ENCODE measurements at regions not wholly inside any gene's neighbourhood (a gene's known extent, or its start where the extent isn't known, plus 50 kb on each side); places are given as distances from the start of the nearest gene placed in this dataset.
"Not testable (repeated sequence)": the region's sequence is repeated elsewhere in the genome, so short reads cannot be mapped to it uniquely, and the experiment has no call there.

GRCh38 chr1:55784941-55785450, 569.8 kb upstream of the USP24 start:
- not testable (repeated sequence) for TF ChIP-seq CTCF, EZH2phosphoT487, EZH2 (IDR thresholded peaks at IDR 0.05)

Data from neural progenitor cell (in vitro differentiated cells).